ENCODE measurements at regions not wholly inside any gene's neighbourhood (a gene's known extent, or its start where the extent isn't known, plus 50 kb on each side); places are given as distances from the start of the nearest gene placed in this dataset.

DNA sequence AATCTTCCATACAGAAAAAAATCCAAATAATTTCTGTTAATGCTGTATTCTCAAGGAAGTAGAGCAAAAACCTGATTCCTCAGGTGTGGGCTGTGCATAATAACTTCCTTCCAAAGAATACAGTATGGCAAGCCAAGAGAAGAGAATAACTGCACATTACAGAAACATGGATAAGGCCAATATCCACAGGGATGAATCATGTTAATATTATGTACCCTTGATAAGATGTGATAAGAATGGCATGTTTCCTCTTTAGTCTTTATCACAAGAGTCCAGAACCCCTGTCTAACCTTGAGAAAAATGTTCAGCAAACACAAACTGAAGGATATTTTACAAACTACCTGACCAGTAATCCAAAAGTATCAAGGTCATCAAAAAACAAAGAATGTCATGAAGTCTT lies 795.8 kb downstream of the SEMA5A start:
- no peaks in the 10 kb centered on the region for H3K9me2 ChIP-seq (ENCODE audit: insufficient read depth, low read length)

GRCh38 chr5:8751971-8752370 lies 793.9 kb downstream of the SEMA5A start:
- Histone ChIP-seq H3K79me2 (replicated peaks; ENCODE audit: insufficient read depth, low read length) (no peaks in the 10 kb centered on the region), H3K27ac (ENCODE audit: low read length) (no peak overlapping the region), H3K9ac (ENCODE audit: low read length) (no peak overlapping the region), H3K36me3 (ENCODE audit: insufficient read depth, low read length) (no peaks in the 10 kb centered on the region), H3K9me2 (ENCODE audit: insufficient read depth, low read length) (no peaks in the 10 kb centered on the region), H3K4me2 (ENCODE audit: low read length) (no peak overlapping the region), H3K27me3 (ENCODE audit: insufficient read depth, low read depth, low read length) (no peaks in the 10 kb centered on the region), H3K9me3 (ENCODE audit: low read length) (no peaks in the 10 kb centered on the region), H2AFZ (ENCODE audit: low read depth, low read length) (no peak overlapping the region), H3F3A (ENCODE audit: insufficient read depth, low read length, poor library complexity, severe bottlenecking) (no peaks in the 10 kb centered on the region), H3K4me3 (ENCODE audit: low read length) (no peak overlapping the region), H4K20me1 (ENCODE audit: insufficient read depth) (no peaks in the 10 kb centered on the region)
- TF ChIP-seq, protein P1, sequence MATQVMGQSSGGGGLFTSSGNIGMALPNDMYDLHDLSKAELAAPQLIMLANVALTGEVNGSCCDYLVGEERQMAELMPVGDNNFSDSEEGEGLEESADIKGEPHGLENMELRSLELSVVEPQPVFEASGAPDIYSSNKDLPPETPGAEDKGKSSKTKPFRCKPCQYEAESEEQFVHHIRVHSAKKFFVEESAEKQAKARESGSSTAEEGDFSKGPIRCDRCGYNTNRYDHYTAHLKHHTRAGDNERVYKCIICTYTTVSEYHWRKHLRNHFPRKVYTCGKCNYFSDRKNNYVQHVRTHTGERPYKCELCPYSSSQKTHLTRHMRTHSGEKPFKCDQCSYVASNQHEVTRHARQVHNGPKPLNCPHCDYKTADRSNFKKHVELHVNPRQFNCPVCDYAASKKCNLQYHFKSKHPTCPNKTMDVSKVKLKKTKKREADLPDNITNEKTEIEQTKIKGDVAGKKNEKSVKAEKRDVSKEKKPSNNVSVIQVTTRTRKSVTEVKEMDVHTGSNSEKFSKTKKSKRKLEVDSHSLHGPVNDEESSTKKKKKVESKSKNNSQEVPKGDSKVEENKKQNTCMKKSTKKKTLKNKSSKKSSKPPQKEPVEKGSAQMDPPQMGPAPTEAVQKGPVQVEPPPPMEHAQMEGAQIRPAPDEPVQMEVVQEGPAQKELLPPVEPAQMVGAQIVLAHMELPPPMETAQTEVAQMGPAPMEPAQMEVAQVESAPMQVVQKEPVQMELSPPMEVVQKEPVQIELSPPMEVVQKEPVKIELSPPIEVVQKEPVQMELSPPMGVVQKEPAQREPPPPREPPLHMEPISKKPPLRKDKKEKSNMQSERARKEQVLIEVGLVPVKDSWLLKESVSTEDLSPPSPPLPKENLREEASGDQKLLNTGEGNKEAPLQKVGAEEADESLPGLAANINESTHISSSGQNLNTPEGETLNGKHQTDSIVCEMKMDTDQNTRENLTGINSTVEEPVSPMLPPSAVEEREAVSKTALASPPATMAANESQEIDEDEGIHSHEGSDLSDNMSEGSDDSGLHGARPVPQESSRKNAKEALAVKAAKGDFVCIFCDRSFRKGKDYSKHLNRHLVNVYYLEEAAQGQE (IDR thresholded peaks at IDR 0.05; ENCODE audit: borderline replicate concordance): no peak
- TF ChIP-seq POLR2AphosphoS5 (IDR thresholded peaks at IDR 0.05) (no peak), RAD21 (conservative IDR thresholded peaks at IDR 0.05) (no peak), MXI1 (conservative IDR thresholded peaks at IDR 0.05; ENCODE audit: poor library complexity, severe bottlenecking) (no peak), EZH2 (IDR thresholded peaks at IDR 0.05; ENCODE audit: borderline replicate concordance, insufficient read depth, low read length, poor library complexity, severe bottlenecking) (no peak), SMC3 (conservative IDR thresholded peaks at IDR 0.05; ENCODE audit: poor library complexity) (no peak), EP300 (conservative IDR thresholded peaks at IDR 0.05; ENCODE audit: poor library complexity, severe bottlenecking) (no peak), TAF1 (IDR thresholded peaks at IDR 0.05; ENCODE audit: low read depth) (no peak)
- TF ChIP-seq, protein P2, sequence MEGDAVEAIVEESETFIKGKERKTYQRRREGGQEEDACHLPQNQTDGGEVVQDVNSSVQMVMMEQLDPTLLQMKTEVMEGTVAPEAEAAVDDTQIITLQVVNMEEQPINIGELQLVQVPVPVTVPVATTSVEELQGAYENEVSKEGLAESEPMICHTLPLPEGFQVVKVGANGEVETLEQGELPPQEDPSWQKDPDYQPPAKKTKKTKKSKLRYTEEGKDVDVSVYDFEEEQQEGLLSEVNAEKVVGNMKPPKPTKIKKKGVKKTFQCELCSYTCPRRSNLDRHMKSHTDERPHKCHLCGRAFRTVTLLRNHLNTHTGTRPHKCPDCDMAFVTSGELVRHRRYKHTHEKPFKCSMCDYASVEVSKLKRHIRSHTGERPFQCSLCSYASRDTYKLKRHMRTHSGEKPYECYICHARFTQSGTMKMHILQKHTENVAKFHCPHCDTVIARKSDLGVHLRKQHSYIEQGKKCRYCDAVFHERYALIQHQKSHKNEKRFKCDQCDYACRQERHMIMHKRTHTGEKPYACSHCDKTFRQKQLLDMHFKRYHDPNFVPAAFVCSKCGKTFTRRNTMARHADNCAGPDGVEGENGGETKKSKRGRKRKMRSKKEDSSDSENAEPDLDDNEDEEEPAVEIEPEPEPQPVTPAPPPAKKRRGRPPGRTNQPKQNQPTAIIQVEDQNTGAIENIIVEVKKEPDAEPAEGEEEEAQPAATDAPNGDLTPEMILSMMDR (IDR thresholded peaks at IDR 0.05; ENCODE audit: poor library complexity, severe bottlenecking): no peak

More for the DNA sequence above, 795.8 kb downstream of the SEMA5A start:
- no peak overlapping the region for H3K27ac ChIP-seq (ENCODE audit: low read length)
- H3F3A ChIP-seq (ENCODE audit: insufficient read depth, low read length, poor library complexity, severe bottlenecking): no peaks in the 10 kb centered on the region
- no peaks in the 10 kb centered on the region for H3K27me3 ChIP-seq (ENCODE audit: insufficient read depth, low read depth, low read length)
- H3K79me2 ChIP-seq (replicated peaks; ENCODE audit: insufficient read depth, low read length): no peaks in the 10 kb centered on the region
- H3K9me3 ChIP-seq (ENCODE audit: low read length): no peaks in the 10 kb centered on the region
- H3K4me2 ChIP-seq (ENCODE audit: low read length): no peak overlapping the region
- no peaks in the 10 kb centered on the region for H4K20me1 ChIP-seq (ENCODE audit: insufficient read depth)
- no peaks in the 10 kb centered on the region for H3K36me3 ChIP-seq (ENCODE audit: insufficient read depth, low read length)
- no peak overlapping the region for H2AFZ ChIP-seq (ENCODE audit: low read depth, low read length)
- H3K4me3 ChIP-seq (ENCODE audit: low read length): no peak overlapping the region
- H3K9ac ChIP-seq (ENCODE audit: low read length): no peak overlapping the region
- TF ChIP-seq SMC3 (conservative IDR thresholded peaks at IDR 0.05; ENCODE audit: poor library complexity) (no peak), MXI1 (conservative IDR thresholded peaks at IDR 0.05; ENCODE audit: poor library complexity, severe bottlenecking) (no peak), EP300 (conservative IDR thresholded peaks at IDR 0.05; ENCODE audit: poor library complexity, severe bottlenecking) (no peak), EZH2 (IDR thresholded peaks at IDR 0.05; ENCODE audit: borderline replicate concordance, insufficient read depth, low read length, poor library complexity, severe bottlenecking) (no peak), TAF1 (IDR thresholded peaks at IDR 0.05; ENCODE audit: low read depth) (no peak), POLR2AphosphoS5 (IDR thresholded peaks at IDR 0.05) (no peak), RAD21 (conservative IDR thresholded peaks at IDR 0.05) (no peak)
- TF ChIP-seq, protein P1 (IDR thresholded peaks at IDR 0.05; ENCODE audit: borderline replicate concordance): no peak
- TF ChIP-seq, protein P2 (IDR thresholded peaks at IDR 0.05; ENCODE audit: poor library complexity, severe bottlenecking): no peak

Data from neural cell (in vitro differentiated cells).